Liver (tissue), 8 donors: ENCODE measurements at regions not wholly inside any gene's neighbourhood (a gene's known extent, or its start where the extent isn't known, plus 50 kb on each side); places are given as distances from the start of the nearest gene placed in this dataset.

Experiments used
- DNase-seq: peaks from one replicate; pipeline ENCODE4 v3.0.0-alpha.2; 2017; ENCODE audit warnings: low spot score
- H3K27ac ChIP-seq, 2 donors: one replicate each; pipeline ENCODE4 v1.7.0; 2013; ENCODE audit warnings: inconsistent platforms in 2 of 2, low read length in 2 of 2, control low read depth in 1 of 2, low read depth in 1 of 2, mild to moderate bottlenecking in 1 of 2
- H3K27me3 ChIP-seq, 4 donors: one replicate each; pipeline versions ENCODE4 v1.6.1 to v1.7.0; 2013; ENCODE audit warnings: low read length in 3 of 4, inconsistent platforms in 1 of 4, mild to moderate bottlenecking in 1 of 4, moderate library complexity in 1 of 4; ENCODE audit not compliant: control insufficient read depth in 4 of 4, insufficient read depth in 4 of 4
- H3K36me3 ChIP-seq, 4 donors: one replicate each; pipeline versions ENCODE4 v1.6.1 to v1.7.0; 2013; ENCODE audit warnings: low read length in 3 of 4, mild to moderate bottlenecking in 3 of 4, low read depth in 1 of 4, moderate library complexity in 1 of 4; ENCODE audit not compliant: control insufficient read depth in 4 of 4, insufficient read depth in 3 of 4
- H3K4me1 ChIP-seq, 4 donors: one replicate each; pipeline versions ENCODE4 v1.6.1 to v1.7.0; 2013; ENCODE audit warnings: low read length in 3 of 4, mild to moderate bottlenecking in 3 of 4, moderate library complexity in 1 of 4; ENCODE audit not compliant: control insufficient read depth in 4 of 4, insufficient read depth in 4 of 4
- H3K4me3 ChIP-seq, 3 donors: one replicate each; pipeline versions ENCODE4 v1.6.1 to v1.7.0; 2013; ENCODE audit warnings: low read length in 3 of 3, control low read depth in 1 of 3, low read depth in 1 of 3, mild to moderate bottlenecking in 1 of 3
- H3K9ac ChIP-seq, 2 donors: one replicate each; pipeline ENCODE4 v1.7.0; 2013; ENCODE audit warnings: low read length in 2 of 2, mild to moderate bottlenecking in 2 of 2, moderate library complexity in 2 of 2, control low read depth in 1 of 2, low read depth in 1 of 2
- H3K9me3 ChIP-seq, 4 donors: one replicate each; pipeline versions ENCODE4 v1.6.1 to v1.7.0; 2013; ENCODE audit warnings: low read length in 3 of 4; ENCODE audit not compliant: control insufficient read depth in 4 of 4
- ATF3 ChIP-seq: IDR thresholded peaks from 2 replicates; pipeline ENCODE4 v1.6.1; 2016; ENCODE audit warnings: antibody characterized with exemption
- CTCF ChIP-seq: fragments of 150-350 bp; IDR thresholded peaks from 2 replicates; pipeline ENCODE4 v1.5.1; 2017; ENCODE audit warnings: improper control_type of control experiment, low read depth, low read length; ENCODE audit not compliant: missing input control
- EGR1 ChIP-seq, 2 donors: IDR thresholded peaks; 2 replicates each; pipeline ENCODE4 v1.6.1; 2016 to 2018; ENCODE audit warnings: antibody characterized with exemption in 2 of 2, low read depth in 2 of 2
- FOXA1 ChIP-seq: IDR thresholded peaks from 2 replicates; pipeline ENCODE4 v1.6.1; 2016; ENCODE audit warnings: antibody characterized with exemption
- GABPA ChIP-seq, 2 donors: IDR thresholded peaks in 1 of 2; conservative IDR thresholded peaks in 1 of 2; 2 replicates each; pipeline ENCODE4 v1.6.1; 2016; ENCODE audit warnings: antibody characterized with exemption in 2 of 2, mild to moderate bottlenecking in 1 of 2, moderate library complexity in 1 of 2
- HNF4A ChIP-seq, 2 donors: conservative IDR thresholded peaks; 2 replicates each; pipeline ENCODE4 v1.6.1; 2016; ENCODE audit warnings: antibody characterized with exemption in 2 of 2, mild to moderate bottlenecking in 2 of 2
- HNF4G ChIP-seq: IDR thresholded peaks from 2 replicates; pipeline ENCODE4 v1.6.1; 2016; ENCODE audit warnings: antibody characterized with exemption
- JUND ChIP-seq, 2 donors: IDR thresholded peaks; 2 replicates each; pipeline ENCODE4 v1.6.1; 2016; ENCODE audit warnings: antibody characterized with exemption in 2 of 2
- MAX ChIP-seq: IDR thresholded peaks from 2 replicates; pipeline ENCODE4 v1.6.1; 2016; ENCODE audit warnings: antibody characterized with exemption
- NR2F2 ChIP-seq: IDR thresholded peaks from 2 replicates; pipeline ENCODE4 v1.6.1; 2016; ENCODE audit warnings: antibody characterized with exemption
- RAD21 ChIP-seq, 2 donors: IDR thresholded peaks; 2 replicates each; pipeline ENCODE4 v1.6.1; 2016; ENCODE audit warnings: antibody characterized with exemption in 2 of 2, mild to moderate bottlenecking in 2 of 2
- REST ChIP-seq: IDR thresholded peaks from 2 replicates; pipeline ENCODE4 v1.6.1; 2016; ENCODE audit warnings: antibody characterized with exemption, mild to moderate bottlenecking
- RXRA ChIP-seq, 2 donors: IDR thresholded peaks; 2 replicates each; pipeline ENCODE4 v1.6.1; 2017 to 2018; ENCODE audit warnings: antibody characterized with exemption in 2 of 2, mild to moderate bottlenecking in 1 of 2
- SP1 ChIP-seq: IDR thresholded peaks from 2 replicates; pipeline ENCODE4 v1.6.1; 2018; ENCODE audit warnings: antibody characterized with exemption, mild to moderate bottlenecking
- TAF1 ChIP-seq: conservative IDR thresholded peaks from 2 replicates; pipeline ENCODE4 v1.6.1; 2016; ENCODE audit warnings: antibody characterized with exemption, mild to moderate bottlenecking
- YY1 ChIP-seq: IDR thresholded peaks from 2 replicates; pipeline ENCODE4 v1.6.1; 2016; ENCODE audit warnings: antibody characterized with exemption, mild to moderate bottlenecking
- ZBTB33 ChIP-seq: IDR thresholded peaks from 2 replicates; pipeline ENCODE4 v1.6.1; 2016; ENCODE audit warnings: antibody characterized with exemption
- WGBS: extraction: QIAGEN DNeasy Blood & Tissue Kit; methylation state at CpG from one replicate; pipeline ENCODE4 v1.1.7; 2013; 5-methylcytosine and 5-hydroxymethylcytosine counted together
- donor health status: healthy.
- donor health status: healthy.
- donor health status: healthy.
- donor health status: healthy.
- donor health status: healthy.

- Histone ChIP-seq H3K27me3 (peaks cover 0 to 2% (median 0%) of the 10 kb centered on the region in 4 donors), H3K4me3 (no peak overlapping the region), H3K4me1 (no peaks in the 10 kb centered on the region), H3K36me3 (no peaks in the 10 kb centered on the region), H3K9ac (no peak overlapping the region), H3K27ac (no peak overlapping the region), H3K9me3 (peaks cover 0 to 6% (median under 1%) of the 10 kb centered on the region in 4 donors)
- DNase-seq: no peak
- no peak for TF ChIP-seq NR2F2
- no peak for TF ChIP-seq REST
- TF ChIP-seq HNF4G: no peak
- no peak for TF ChIP-seq RXRA (IDR thresholded peaks at IDR 0.05)
- TF ChIP-seq SP1: no peak
- no peak for TF ChIP-seq TAF1
- TF ChIP-seq RAD21 (IDR thresholded peaks at IDR 0.05): no peak
- TF ChIP-seq ZBTB33: no peak
- no peak for TF ChIP-seq EGR1 (IDR thresholded peaks at IDR 0.05; ENCODE audit: low read depth in 2 of 2)
- TF ChIP-seq ATF3: no peak
- TF ChIP-seq HNF4A (conservative IDR thresholded peaks at IDR 0.05): no peak
Measured at GRCh38 chr2:22143840-22144239, 1020.1 kb downstream of the TDRD15 start.

GRCh38 chr2:22153931-22154613 is 1030.3 kb downstream of the TDRD15 start:
- no peaks in the 10 kb centered on the region for H3K36me3 ChIP-seq
- H3K9me3 ChIP-seq: peaks cover 0 to 2% (median 0%) of the 10 kb centered on the region in 4 donors
- H3K4me1 ChIP-seq: no peaks in the 10 kb centered on the region
- no peak for DNase-seq
- 42% methylated on average over 2 of the region's 2 CpGs for WGBS
- no peak overlapping the region for H3K4me3 ChIP-seq
- H3K9ac ChIP-seq: no peak overlapping the region
- H3K27ac ChIP-seq: no peak overlapping the region
- no peaks in the 10 kb centered on the region for H3K27me3 ChIP-seq
- TF ChIP-seq RXRA (IDR thresholded peaks at IDR 0.05) (no peak), ATF3 (no peak), ZBTB33 (no peak), FOXA1 (no peak), SP1 (no peak), EGR1 (IDR thresholded peaks at IDR 0.05; ENCODE audit: low read depth in 2 of 2) (no peak), TAF1 (no peak), CTCF (no peak), YY1 (no peak), REST (no peak), JUND (IDR thresholded peaks at IDR 0.05) (no peak), RAD21 (IDR thresholded peaks at IDR 0.05) (no peak), GABPA (IDR thresholded peaks at IDR 0.05 in 1 of 2, conservative IDR thresholded peaks at IDR 0.05 in 1 of 2) (no peak), HNF4A (conservative IDR thresholded peaks at IDR 0.05) (no peak), MAX (no peak)
